ENCODE measurements at regions not wholly inside any gene's neighbourhood (a gene's known extent, or its start where the extent isn't known, plus 50 kb on each side); places are given as distances from the start of the nearest gene placed in this dataset.

- DNase-seq, result peak; percentile 19 to 54 (median 42)
- no peaks in the 10 kb centered on the region for H3K36me3 ChIP-seq (ENCODE audit: control insufficient read depth, insufficient read depth, low read length)
- no peaks in the 10 kb centered on the region for H3K9me3 ChIP-seq (ENCODE audit: control insufficient read depth, low read length)
- H3K4me1 ChIP-seq (ENCODE audit: control insufficient read depth, insufficient read depth, low read length, poor library complexity, severe bottlenecking), result no peaks in the 10 kb centered on the region
- H3K4me3 ChIP-seq (ENCODE audit: insufficient read depth, low read depth, low read length, poor library complexity, severe bottlenecking), result no peak overlapping the region
- H3K27ac ChIP-seq (ENCODE audit: insufficient read depth, low read length, poor library complexity, severe bottlenecking), result no peak overlapping the region
- peaks cover 12% of the 10 kb centered on the region for H3K27me3 ChIP-seq (replicated peaks; ENCODE audit: control insufficient read depth, insufficient read depth, low read length, poor library complexity, severe bottlenecking)
Observed at GRCh38 chr10:101297901-101298486, 56.0 kb upstream of the BTRC start.

GRCh38 chr10:101299211-101299610, 54.8 kb upstream of the BTRC start:
- H3K27ac ChIP-seq (ENCODE audit: insufficient read depth, low read length, poor library complexity, severe bottlenecking), result no peak overlapping the region
- no peaks in the 10 kb centered on the region for H3K36me3 ChIP-seq (ENCODE audit: control insufficient read depth, insufficient read depth, low read length)
- no peaks in the 10 kb centered on the region for H3K9me3 ChIP-seq (ENCODE audit: control insufficient read depth, low read length)
- H3K4me3 ChIP-seq (ENCODE audit: insufficient read depth, low read depth, low read length, poor library complexity, severe bottlenecking), result no peak overlapping the region
- H3K4me1 ChIP-seq (ENCODE audit: control insufficient read depth, insufficient read depth, low read length, poor library complexity, severe bottlenecking), result no peaks in the 10 kb centered on the region
- peaks cover 4% of the 10 kb centered on the region for H3K27me3 ChIP-seq (replicated peaks; ENCODE audit: control insufficient read depth, insufficient read depth, low read length, poor library complexity, severe bottlenecking)
- DNase-seq, result no peak

- Histone ChIP-seq H3K36me3 (ENCODE audit: control insufficient read depth, insufficient read depth, low read length) (no peaks in the 10 kb centered on the region), H3K4me3 (ENCODE audit: insufficient read depth, low read depth, low read length, poor library complexity, severe bottlenecking) (no peak overlapping the region), H3K27ac (ENCODE audit: insufficient read depth, low read length, poor library complexity, severe bottlenecking) (no peak overlapping the region), H3K4me1 (ENCODE audit: control insufficient read depth, insufficient read depth, low read length, poor library complexity, severe bottlenecking) (no peaks in the 10 kb centered on the region), H3K27me3 (replicated peaks; ENCODE audit: control insufficient read depth, insufficient read depth, low read length, poor library complexity, severe bottlenecking) (no peaks in the 10 kb centered on the region), H3K9me3 (ENCODE audit: control insufficient read depth, low read length) (no peaks in the 10 kb centered on the region)
- peak in 1 of 3 donors; percentile 9 for DNase-seq
Observed at GRCh38 chr10:101301111-101301731, 52.7 kb upstream of the BTRC start.

- H3K9me3 ChIP-seq (ENCODE audit: control insufficient read depth, low read length), result no peaks in the 10 kb centered on the region
- DNase-seq, result no peak
- no peaks in the 10 kb centered on the region for H3K36me3 ChIP-seq (ENCODE audit: control insufficient read depth, insufficient read depth, low read length)
- no peak overlapping the region for H3K27ac ChIP-seq (ENCODE audit: insufficient read depth, low read length, poor library complexity, severe bottlenecking)
- H3K27me3 ChIP-seq (replicated peaks; ENCODE audit: control insufficient read depth, insufficient read depth, low read length, poor library complexity, severe bottlenecking), result no peaks in the 10 kb centered on the region
- H3K4me1 ChIP-seq (ENCODE audit: control insufficient read depth, insufficient read depth, low read length, poor library complexity, severe bottlenecking), result no peaks in the 10 kb centered on the region
- no peak overlapping the region for H3K4me3 ChIP-seq (ENCODE audit: insufficient read depth, low read depth, low read length, poor library complexity, severe bottlenecking)
Observed at GRCh38 chr10:101303087-101303703, 50.8 kb upstream of the BTRC start.
